Right cardiac atrium (tissue), 5 donors: ENCODE measurements at regions not wholly inside any gene's neighbourhood (a gene's known extent, or its start where the extent isn't known, plus 50 kb on each side); places are given as distances from the start of the nearest gene placed in this dataset.

Experiments
- ATAC-seq, 2 donors: fragments of 200-7000 bp; cut with Tn5 transposase; one replicate each; pipeline versions ENCODE4 v1.8.0 to v1.9.1; 2020; ENCODE audit warnings: moderate library complexity in 2 of 2, mild to moderate bottlenecking in 1 of 2
- DNase-seq, 3 donors: peaks; one replicate each; pipeline ENCODE4 v3.0.0-alpha.2; 2020
- H3K27ac ChIP-seq: one replicate; pipeline ENCODE4 v1.5.1; 2013; ENCODE audit warnings: mild to moderate bottlenecking, low read length, control low read depth, moderate library complexity
- H3K27me3 ChIP-seq: one replicate; pipeline ENCODE4 v1.6.1; 2013; ENCODE audit not compliant: control insufficient read depth, insufficient read depth
- H3K4me1 ChIP-seq: one replicate; pipeline ENCODE4 v1.6.1; 2013; ENCODE audit warnings: low read length; ENCODE audit not compliant: control insufficient read depth, insufficient read depth
- H3K4me3 ChIP-seq: one replicate; pipeline ENCODE4 v1.5.1; 2013; ENCODE audit warnings: low read length, control low read depth
- H3K9me3 ChIP-seq: one replicate; pipeline ENCODE4 v1.6.1; 2013; ENCODE audit warnings: low read length; ENCODE audit not compliant: control insufficient read depth
- WGBS: extraction: QIAGEN DNeasy Blood & Tissue Kit; methylation state at CpG from one replicate; pipeline ENCODE4 v1.1.7; 2013; 5-methylcytosine and 5-hydroxymethylcytosine counted together
- intact Hi-C, 4 donors: fragments of 100-400 bp; cut with DNase I; formaldehyde crosslinking; loops; one replicate each; pipeline versions ENCODE4 v1.11.0 to v1.14.0; 2022 to 2023
- donor health status: healthy with polysubstance abuse.
- donor health status: DM: no; HTN: yes; CAD: no.
- donor health status: DM: no; HTN: no; CAD: no.
- donor health status: DM: no; HTN: yes; CAD: no; lungs with severe emphysema.
- donor health status: DM: yes; HTN: yes; CAD: no.

DNA sequence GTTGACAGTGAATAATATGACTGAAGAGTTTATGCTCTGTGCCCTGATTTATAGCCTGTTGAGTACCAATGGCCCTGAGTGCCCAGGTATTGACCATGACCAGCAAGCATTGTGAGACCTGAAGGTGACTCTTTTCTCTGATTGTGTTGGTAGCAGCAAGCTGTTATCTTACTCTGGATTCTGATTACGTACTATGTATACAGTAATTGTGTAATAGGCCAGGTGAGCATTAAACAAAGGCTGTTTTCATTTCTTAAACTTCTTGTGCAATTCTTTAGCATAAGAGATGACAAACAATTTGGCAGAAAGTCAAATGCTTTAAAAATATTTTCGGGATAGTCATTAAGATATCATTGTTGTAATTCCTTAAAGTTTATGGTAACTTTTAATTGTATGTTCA, 111.7 kb upstream of the PTPRK start:
- H3K27me3 ChIP-seq: no peaks in the 10 kb centered on the region
- DNase-seq (no peak), ATAC-seq (no peak)
- H3K4me3 ChIP-seq: no peak overlapping the region
- H3K9me3 ChIP-seq: no peaks in the 10 kb centered on the region
- 76% methylated on average over 2 of the region's 2 CpGs for WGBS
- intact Hi-C loops: no loop called here
- no peaks in the 10 kb centered on the region for H3K4me1 ChIP-seq
- H3K27ac ChIP-seq: no peak overlapping the region

GRCh38 chr6:128631031-128631430, 110.6 kb upstream of the PTPRK start:
- Histone ChIP-seq H3K27me3 (no peaks in the 10 kb centered on the region), H3K9me3 (no peaks in the 10 kb centered on the region), H3K27ac (no peak overlapping the region), H3K4me3 (no peak overlapping the region), H3K4me1 (no peaks in the 10 kb centered on the region)
- ATAC-seq (no peak), DNase-seq (no peak)
- intact Hi-C loops: no loop called here
- 60% methylated on average over 5 of the region's 5 CpGs for WGBS

- no peak overlapping the region for H3K27ac ChIP-seq
- DNase-seq (no peak), ATAC-seq (no peak)
- no peaks in the 10 kb centered on the region for H3K4me1 ChIP-seq
- intact Hi-C loops: no loop called here
- no peaks in the 10 kb centered on the region for H3K9me3 ChIP-seq
- H3K27me3 ChIP-seq: no peaks in the 10 kb centered on the region
- H3K4me3 ChIP-seq: no peak overlapping the region
- 83% methylated on average over 3 of the region's 3 CpGs for WGBS
Observed at GRCh38 chr6:128630213-128630612, 109.8 kb upstream of the PTPRK start.

GRCh38 chr6:128617285-128617684, 96.9 kb upstream of the PTPRK start:
- DNase-seq (no peak), ATAC-seq (no peak)
- Histone ChIP-seq H3K4me1 (no peaks in the 10 kb centered on the region), H3K27me3 (no peaks in the 10 kb centered on the region), H3K27ac (no peak overlapping the region), H3K9me3 (no peaks in the 10 kb centered on the region), H3K4me3 (no peak overlapping the region)
- WGBS: 87% methylated on average over 1 of the region's 1 CpG
- intact Hi-C loops: no loop called here

GRCh38 chr6:128616342-128616741, 95.9 kb upstream of the PTPRK start:
- Histone ChIP-seq H3K4me1 (no peaks in the 10 kb centered on the region), H3K27me3 (no peaks in the 10 kb centered on the region), H3K9me3 (no peaks in the 10 kb centered on the region), H3K27ac (no peak overlapping the region), H3K4me3 (no peak overlapping the region)
- ATAC-seq (no peak), DNase-seq (no peak)
- intact Hi-C loops: no loop called here

GRCh38 chr6:128606611-128607010, 86.2 kb upstream of the PTPRK start:
- DNase-seq: no peak
- Histone ChIP-seq H3K27ac (no peak overlapping the region), H3K9me3 (no peaks in the 10 kb centered on the region), H3K27me3 (no peaks in the 10 kb centered on the region), H3K4me3 (no peak overlapping the region), H3K4me1 (no peaks in the 10 kb centered on the region)
- 90% methylated on average over 3 of the region's 3 CpGs for WGBS
- no peak for ATAC-seq
- intact Hi-C loops: no loop called here

DNA sequence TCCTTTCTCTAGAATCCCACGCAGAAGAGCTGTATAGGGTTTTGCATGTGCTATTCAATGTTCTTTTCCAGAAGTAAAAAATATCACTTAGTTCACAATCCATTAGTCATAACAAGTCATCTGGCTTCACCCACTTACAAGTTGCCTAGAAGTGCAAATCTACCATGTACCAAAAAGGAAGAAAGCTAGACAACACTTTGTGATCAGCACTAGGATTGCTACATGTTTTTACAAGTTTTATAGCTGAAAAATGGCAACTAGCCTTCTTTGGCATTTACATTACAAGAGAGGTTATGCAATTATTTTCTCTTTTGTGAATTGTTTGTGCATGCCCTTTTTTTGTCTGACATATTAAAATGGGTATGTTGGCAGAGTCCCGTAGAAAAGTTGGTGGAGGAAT, 85.6 kb upstream of the PTPRK start:
- no peaks in the 10 kb centered on the region for H3K4me1 ChIP-seq
- DNase-seq: no peak
- WGBS: 80% methylated on average over 2 of the region's 2 CpGs
- no peak overlapping the region for H3K4me3 ChIP-seq
- intact Hi-C loops: no loop called here
- H3K27ac ChIP-seq: no peak overlapping the region
- H3K9me3 ChIP-seq: no peaks in the 10 kb centered on the region
- no peaks in the 10 kb centered on the region for H3K27me3 ChIP-seq
- no peak for ATAC-seq

- Histone ChIP-seq H3K27me3 (no peaks in the 10 kb centered on the region), H3K4me1 (no peaks in the 10 kb centered on the region), H3K27ac (no peak overlapping the region), H3K9me3 (no peaks in the 10 kb centered on the region), H3K4me3 (no peak overlapping the region)
- intact Hi-C loops: no loop called here
- 19% methylated on average over 4 of the region's 4 CpGs for WGBS
- ATAC-seq (peak; percentile 72 to 74), DNase-seq (no peak)
Observed at GRCh38 chr6:128601060-128601459, 80.7 kb upstream of the PTPRK start.

GRCh38 chr6:128600397-128600951, 80.1 kb upstream of the PTPRK start:
- H3K27ac ChIP-seq: no peak overlapping the region
- WGBS: 35% methylated on average over 4 of the region's 4 CpGs
- peak in 1 of 2 donors; percentile 51 for ATAC-seq
- H3K4me3 ChIP-seq: no peak overlapping the region
- H3K27me3 ChIP-seq: no peaks in the 10 kb centered on the region
- DNase-seq: no peak
- intact Hi-C loops: no loop called here
- H3K9me3 ChIP-seq: no peaks in the 10 kb centered on the region
- no peaks in the 10 kb centered on the region for H3K4me1 ChIP-seq

- no peak for DNase-seq
- Histone ChIP-seq H3K27me3 (no peaks in the 10 kb centered on the region), H3K4me1 (no peaks in the 10 kb centered on the region), H3K4me3 (no peak overlapping the region), H3K9me3 (no peaks in the 10 kb centered on the region), H3K27ac (no peak overlapping the region)
- WGBS: 66% methylated on average over 2 of the region's 2 CpGs
- intact Hi-C loops: no loop called here
- ATAC-seq: no peak
Observed at GRCh38 chr6:128599036-128599435, 78.6 kb upstream of the PTPRK start.

GRCh38 chr6:128598571-128598970, 78.2 kb upstream of the PTPRK start:
- ATAC-seq: no peak
- WGBS: 92% methylated on average over 2 of the region's 2 CpGs
- no peaks in the 10 kb centered on the region for H3K4me1 ChIP-seq
- no peak overlapping the region for H3K4me3 ChIP-seq
- intact Hi-C loops: no loop called here
- no peak for DNase-seq
- no peaks in the 10 kb centered on the region for H3K9me3 ChIP-seq
- no peaks in the 10 kb centered on the region for H3K27me3 ChIP-seq
- no peak overlapping the region for H3K27ac ChIP-seq

DNA sequence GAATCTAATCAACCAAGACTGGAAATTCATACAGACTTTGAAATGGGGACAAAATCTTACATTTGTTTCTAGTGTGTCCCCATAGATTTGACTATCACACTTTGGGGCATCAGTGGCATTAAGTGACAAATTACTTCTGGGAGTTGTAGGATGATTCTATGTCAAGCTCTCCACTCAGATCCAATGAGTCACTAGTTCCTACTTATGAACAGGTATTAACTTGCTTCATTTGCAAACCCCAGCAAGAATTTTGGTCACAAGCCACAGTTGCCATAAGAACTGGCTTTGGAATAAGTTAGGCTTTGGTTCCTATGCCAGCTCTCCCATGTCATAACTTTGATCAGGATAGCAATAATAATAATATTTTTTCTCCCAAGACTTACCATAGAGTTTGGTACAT, 77.6 kb upstream of the PTPRK start:
- no peak for DNase-seq
- intact Hi-C loops: no loop called here
- H3K27ac ChIP-seq: no peak overlapping the region
- H3K9me3 ChIP-seq: no peaks in the 10 kb centered on the region
- H3K4me3 ChIP-seq: no peak overlapping the region
- no peaks in the 10 kb centered on the region for H3K27me3 ChIP-seq
- ATAC-seq: no peak
- H3K4me1 ChIP-seq: no peaks in the 10 kb centered on the region
